K562 (cell line): ENCODE measurements at regions not wholly inside any gene's neighbourhood (a gene's known extent, or its start where the extent isn't known, plus 50 kb on each side); places are given as distances from the start of the nearest gene placed in this dataset.

Source experiments
- ATAC-seq: fragments of 200-7000 bp; cut with Tn5 transposase; 3 replicates; pipeline ENCODE4 v1.9.1; 2020; ENCODE audit warnings: moderate library complexity
- BruUV-seq: library from RNA; stranded (reverse); fragments of 400-500 nt; replicated peaks from 2 replicates; lab custom pipeline; 2021; lab: Mats Ljungman, UMichigan
- CTCF ChIA-PET: fragments of 300-600 bp; formaldehyde crosslinking; extraction: SDS; loops from one replicate; lab custom pipeline; 2021; ENCODE audit warnings: low intra/inter-chr PET ratio; lab: Yijun Ruan, JAX
- POLR2A ChIA-PET: fragments of 300-600, 350-650 bp; sonication (Branson Sonifier 250); formaldehyde crosslinking; extraction: SDS; loops from one replicate; lab custom pipeline; 2021; ENCODE audit warnings: antibody characterized with exemption, inconsistent platforms; lab: Yijun Ruan, JAX
- DNase-seq, 4 experiments: peaks; one replicate each; pipeline versions ENCODE4 v3.0.0 to v3.0.0-alpha.2; 2011 to 2018; ENCODE audit warnings: low spot score in 3 of 4, mixed read lengths in 3 of 4; ENCODE audit errors: extremely low read depth in 1 of 4
- FAIRE-seq: peaks from 2 replicates; lab custom pipeline; 2011; peaks lifted over from hg19 to GRCh38; lab: Jason Lieb, UNC
- H2AFZ ChIP-seq: 2 replicates; pipeline ENCODE4 v1.6.0; 2011; ENCODE audit warnings: low read depth, low read length, control low read depth, inconsistent platforms
- H3K27ac ChIP-seq: fragments of 200-600 bp; 3 replicates; pipeline ENCODE4 v1.8.0; 2011; ENCODE audit warnings: low read depth, mild to moderate bottlenecking, control low read depth, inconsistent platforms, low read length, moderate library complexity, mixed read lengths; ENCODE audit errors: extremely low read depth
- H3K27me3 ChIP-seq, 2 experiments: fragments of 300-600 bp in 1 of 2; 2 replicates in 1 of 2; 3 replicates in 1 of 2; pipeline versions ENCODE4 v1.6.0 to v1.8.0; 2011; ENCODE audit warnings: inconsistent platforms in 2 of 2, low read length in 2 of 2, mild to moderate bottlenecking in 1 of 2, mixed read lengths in 1 of 2, moderate library complexity in 1 of 2; ENCODE audit not compliant: control insufficient read depth in 2 of 2, insufficient read depth in 2 of 2
- H3K36me3 ChIP-seq: fragments of 300-600 bp; 3 replicates; pipeline ENCODE4 v1.8.0; 2011; ENCODE audit warnings: mild to moderate bottlenecking, low read length, inconsistent platforms; ENCODE audit not compliant: control insufficient read depth, insufficient read depth
- H3K4me1 ChIP-seq, 2 experiments: fragments of 200-600 bp in 1 of 2; replicated peaks in 1 of 2; 2 replicates in 1 of 2; 3 replicates in 1 of 2; pipeline versions ENCODE4 v1.5.1 to v1.8.0; 2011; ENCODE audit warnings: inconsistent platforms in 2 of 2, low read length in 2 of 2, mild to moderate bottlenecking in 1 of 2, mixed read lengths in 1 of 2, moderate library complexity in 1 of 2; ENCODE audit not compliant: control insufficient read depth in 2 of 2, insufficient read depth in 2 of 2
- H3K4me2 ChIP-seq: 2 replicates; pipeline ENCODE4 v1.6.1; 2011; ENCODE audit warnings: low read length, control low read depth, inconsistent platforms, mixed read lengths; ENCODE audit not compliant: insufficient read depth
- H3K4me3 ChIP-seq: fragments of 200-600 bp; sonication (generic), shearing (Covaris generic); 2 replicates; pipeline ENCODE4 v1.5.1; 2016; ENCODE audit warnings: control low read depth, inconsistent platforms
- H3K79me2 ChIP-seq: fragments of 200-600 bp; 3 replicates; pipeline ENCODE4 v1.8.0; 2011; ENCODE audit warnings: low read length, inconsistent platforms; ENCODE audit not compliant: control insufficient read depth, insufficient read depth
- H3K9ac ChIP-seq, 2 experiments: 2 replicates each; pipeline versions ENCODE4 v1.6.0 to v1.6.1; 2011; ENCODE audit warnings: low read depth in 2 of 2, low read length in 2 of 2, control low read depth in 1 of 2, inconsistent platforms in 1 of 2, mild to moderate bottlenecking in 1 of 2, mixed read lengths in 1 of 2; ENCODE audit not compliant: insufficient read depth in 1 of 2
- H3K9me1 ChIP-seq: one replicate; pipeline ENCODE4 v1.6.0; 2011; ENCODE audit warnings: inconsistent platforms, mild to moderate bottlenecking, low read length, moderate library complexity; ENCODE audit not compliant: control insufficient read depth, insufficient read depth
- H3K9me3 ChIP-seq: replicated peaks from 2 replicates; pipeline ENCODE4 v1.5.1; 2011; ENCODE audit warnings: low read depth, low read length, inconsistent platforms; ENCODE audit not compliant: control insufficient read depth, insufficient read depth
- H4K20me1 ChIP-seq: replicated peaks from 2 replicates; pipeline ENCODE4 v1.6.1; 2011; ENCODE audit warnings: low read length, inconsistent platforms, mixed read lengths; ENCODE audit not compliant: control insufficient read depth, insufficient read depth
- FOSL1 ChIP-seq: fragments of 200-800 bp; sonication (Bioruptor generic); conservative IDR thresholded peaks from 2 replicates; pipeline ENCODE4 v1.6.1; 2016; ENCODE audit warnings: missing genetic modification characterization, missing compliant biosample characterization
- MTA3 ChIP-seq: fragments of 450-650 bp; formaldehyde crosslinking; IDR thresholded peaks from 2 replicates; pipeline ENCODE4 v1.6.1; 2017; ENCODE audit warnings: mild to moderate bottlenecking, borderline replicate concordance
- NONO ChIP-seq, 2 experiments: fragments of 200-400 bp in 1 of 2; fragments of 450-650 bp in 1 of 2; formaldehyde crosslinking in 1 of 2; IDR thresholded peaks; 2 replicates each; pipeline ENCODE4 v1.6.1; 2017; ENCODE audit warnings: low read depth in 2 of 2, mild to moderate bottlenecking in 2 of 2, moderate library complexity in 2 of 2, low read length in 1 of 2
- PRPF4 ChIP-seq: fragments of 200-400 bp; formaldehyde crosslinking; IDR thresholded peaks from one replicate; pipeline ENCODE4 v1.6.1; 2017; ENCODE audit warnings: low read length, low read depth, mild to moderate bottlenecking; ENCODE audit not compliant: insufficient read depth, poor library complexity, severe bottlenecking
- RERE ChIP-seq: sonication (generic); formaldehyde crosslinking; IDR thresholded peaks from 2 replicates; pipeline ENCODE4 v1.8.0; 2023; ENCODE audit warnings: missing genetic modification reagents, mild to moderate bottlenecking, borderline replicate concordance
- SRSF7 ChIP-seq: fragments of 200-400 bp; formaldehyde crosslinking; optimal IDR thresholded peaks from 2 replicates; pipeline ENCODE3; 2017; ENCODE audit warnings: mild to moderate bottlenecking, low read depth, low read length
- ZNF644 ChIP-seq: fragments of 200-800 bp; sonication (Bioruptor generic); IDR thresholded peaks from 2 replicates; pipeline ENCODE4 v1.6.1; 2016; ENCODE audit warnings: low read depth, missing genetic modification characterization, missing compliant biosample characterization
- in situ Hi-C: fragments of 300-500 bp; cut with MboI; formaldehyde crosslinking; loops from 4 replicates; pipeline ENCODE4 v1.15.0; 2018; ENCODE audit warnings: inconsistent platforms, mixed read lengths
- intact Hi-C: fragments of 100-400 bp; cut with micrococcal nuclease; formaldehyde crosslinking; loops from 2 replicates; pipeline ENCODE4 v1.14.2; 2022
- TF ChIP-seq, protein P1 (sequence below): IDR thresholded peaks from 2 replicates; pipeline ENCODE4 v1.6.1; 2014; ENCODE audit warnings: antibody characterized with exemption

- POLR2A ChIA-PET, result no interaction called here
- ATAC-seq (no peak), DNase-seq (no peak), FAIRE-seq (no peak)
- Histone ChIP-seq H3K36me3 (no peaks in the 10 kb centered on the region), H4K20me1 (no peaks in the 10 kb centered on the region), H3K27ac (no peak overlapping the region), H3K4me1 (no peaks in the 10 kb centered on the region), H3K9me3 (no peaks in the 10 kb centered on the region), H3K9ac (no peak overlapping the region), H3K9me1 (no peaks in the 10 kb centered on the region), H2AFZ (no peak overlapping the region), H3K4me2 (no peak overlapping the region), H3K27me3 (no peaks in the 10 kb centered on the region), H3K4me3 (no peak overlapping the region), H3K79me2 (no peaks in the 10 kb centered on the region)
- intact Hi-C loops, result no loop called here
- no TSS peak for BruUV-seq
- TF ChIP-seq, protein P1, sequence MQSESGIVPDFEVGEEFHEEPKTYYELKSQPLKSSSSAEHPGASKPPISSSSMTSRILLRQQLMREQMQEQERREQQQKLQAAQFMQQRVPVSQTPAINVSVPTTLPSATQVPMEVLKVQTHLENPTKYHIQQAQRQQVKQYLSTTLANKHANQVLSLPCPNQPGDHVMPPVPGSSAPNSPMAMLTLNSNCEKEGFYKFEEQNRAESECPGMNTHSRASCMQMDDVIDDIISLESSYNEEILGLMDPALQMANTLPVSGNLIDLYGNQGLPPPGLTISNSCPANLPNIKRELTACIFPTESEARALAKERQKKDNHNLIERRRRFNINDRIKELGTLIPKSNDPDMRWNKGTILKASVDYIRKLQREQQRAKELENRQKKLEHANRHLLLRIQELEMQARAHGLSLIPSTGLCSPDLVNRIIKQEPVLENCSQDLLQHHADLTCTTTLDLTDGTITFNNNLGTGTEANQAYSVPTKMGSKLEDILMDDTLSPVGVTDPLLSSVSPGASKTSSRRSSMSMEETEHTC, result no peak
- no peak for TF ChIP-seq PRPF4
- no peak for TF ChIP-seq RERE (CRISPR knock-in tag)
- TF ChIP-seq ZNF644, result no peak
- TF ChIP-seq NONO (IDR thresholded peaks at IDR 0.05; ENCODE audit: low read depth in 2 of 2, low read length in 1 of 2), result no peak
- TF ChIP-seq FOSL1 (tag), result no peak
- no peak for TF ChIP-seq MTA3
- no peak for TF ChIP-seq SRSF7
- CTCF ChIA-PET, result no interaction called here
- in situ Hi-C loops, result no loop called here
Observed at GRCh38 chr20:11136691-11137090, 462.9 kb upstream of the JAG1 start.
